Mucosa of stomach (tissue), 1 donor: ENCODE measurements at regions not wholly inside any gene's neighbourhood (a gene's known extent, or its start where the extent isn't known, plus 50 kb on each side); places are given as distances from the start of the nearest gene placed in this dataset.

Experiments used
- H3K27me3 ChIP-seq: one replicate; pipeline ENCODE4 v1.7.0; 2013; ENCODE audit warnings: mild to moderate bottlenecking, low read length; ENCODE audit not compliant: control insufficient read depth, insufficient read depth
- H3K36me3 ChIP-seq: one replicate; pipeline ENCODE4 v1.7.0; 2013; ENCODE audit warnings: low read length; ENCODE audit not compliant: control insufficient read depth, insufficient read depth
- H3K4me1 ChIP-seq: one replicate; pipeline ENCODE4 v1.7.0; 2013; ENCODE audit warnings: mild to moderate bottlenecking, low read length; ENCODE audit not compliant: control insufficient read depth, insufficient read depth
- H3K4me3 ChIP-seq: one replicate; pipeline ENCODE4 v1.7.0; 2013; ENCODE audit warnings: low read length
- H3K9ac ChIP-seq: one replicate; pipeline ENCODE4 v1.7.0; 2013; ENCODE audit warnings: mild to moderate bottlenecking, low read length, moderate library complexity
- H3K9me3 ChIP-seq: one replicate; pipeline ENCODE4 v1.7.0; 2013; ENCODE audit warnings: mild to moderate bottlenecking, low read length, moderate library complexity; ENCODE audit not compliant: control insufficient read depth
- donor health status: Pancreatic carcinoma.

GRCh38 chr11:10946072-10946471, 88.2 kb upstream of the ZBED5 start:
- no peaks in the 10 kb centered on the region for H3K9me3 ChIP-seq
- H3K4me3 ChIP-seq = no peak overlapping the region
- no peaks in the 10 kb centered on the region for H3K27me3 ChIP-seq
- H3K36me3 ChIP-seq = no peaks in the 10 kb centered on the region
- no peak overlapping the region for H3K9ac ChIP-seq
- no peaks in the 10 kb centered on the region for H3K4me1 ChIP-seq

DNA sequence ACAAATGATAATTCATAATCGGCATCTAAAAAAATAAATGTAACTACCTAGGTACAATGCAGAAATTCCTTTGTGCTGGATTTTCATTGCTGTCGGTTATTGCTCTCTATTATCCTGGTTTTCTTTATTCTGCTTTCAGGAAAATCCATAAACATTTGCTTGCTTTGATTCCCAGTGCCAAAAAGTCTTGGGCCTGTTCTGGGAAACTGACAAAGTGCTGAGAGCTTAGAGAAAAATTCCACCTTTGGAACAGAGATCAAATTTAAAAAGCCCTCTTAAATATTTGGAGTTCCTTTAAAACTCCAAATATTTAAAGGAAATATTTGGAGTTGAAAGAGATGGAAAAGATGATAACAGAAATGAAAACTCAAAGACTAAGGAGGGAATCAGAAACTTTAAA, 87.3 kb upstream of the ZBED5 start:
- H3K27me3 ChIP-seq = no peaks in the 10 kb centered on the region
- no peaks in the 10 kb centered on the region for H3K36me3 ChIP-seq
- H3K4me1 ChIP-seq = no peaks in the 10 kb centered on the region
- no peaks in the 10 kb centered on the region for H3K9me3 ChIP-seq
- H3K9ac ChIP-seq = no peak overlapping the region
- H3K4me3 ChIP-seq = no peak overlapping the region

- Histone ChIP-seq H3K27me3 (no peaks in the 10 kb centered on the region), H3K36me3 (no peaks in the 10 kb centered on the region), H3K9ac (no peak overlapping the region), H3K4me3 (no peak overlapping the region), H3K9me3 (no peaks in the 10 kb centered on the region), H3K4me1 (no peaks in the 10 kb centered on the region)
Observed at GRCh38 chr11:10943968-10944367, 86.1 kb upstream of the ZBED5 start.

DNA sequence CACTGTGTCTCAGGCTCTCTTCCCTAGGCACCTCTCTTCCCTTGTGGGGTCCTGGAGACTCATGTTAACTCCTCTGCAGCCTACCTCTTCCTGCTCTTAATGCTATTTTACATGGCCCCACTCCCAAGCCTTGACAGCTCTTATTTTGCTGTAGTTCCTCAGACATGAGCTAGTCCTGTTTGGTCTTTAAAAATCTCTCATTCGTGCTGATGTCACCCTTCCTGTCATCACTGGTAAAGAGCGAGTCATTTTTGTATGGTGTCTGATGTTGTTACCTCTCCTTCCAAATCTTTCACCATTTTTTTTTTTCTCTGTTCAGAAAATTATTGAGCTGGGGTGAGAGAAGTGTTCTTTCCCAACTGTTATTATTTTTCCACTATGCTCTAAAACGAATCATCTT, 84.8 kb upstream of the ZBED5 start:
- Histone ChIP-seq H3K4me3 (no peak overlapping the region), H3K27me3 (no peaks in the 10 kb centered on the region), H3K4me1 (no peaks in the 10 kb centered on the region), H3K9ac (no peak overlapping the region), H3K36me3 (no peaks in the 10 kb centered on the region), H3K9me3 (no peaks in the 10 kb centered on the region)

DNA sequence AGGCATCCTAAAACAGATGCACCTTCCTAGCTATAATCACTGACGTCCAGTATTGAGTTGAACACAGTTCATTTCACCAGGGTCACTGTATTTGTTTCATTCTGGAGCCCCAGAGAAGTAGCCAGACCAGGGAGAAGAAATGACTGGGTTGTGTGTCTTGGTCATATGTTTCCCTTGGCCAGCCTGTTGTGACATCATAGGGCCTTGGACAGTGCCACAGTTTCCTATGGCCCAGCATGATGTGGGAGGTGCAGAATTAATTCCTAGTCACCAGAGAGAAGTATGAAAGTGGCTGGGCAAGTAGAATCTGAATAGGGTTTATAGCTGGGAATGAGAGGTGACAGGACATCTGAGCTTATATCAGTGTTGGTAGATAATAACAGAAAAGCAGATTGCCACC, 84.0 kb upstream of the ZBED5 start:
- H3K27me3 ChIP-seq = no peaks in the 10 kb centered on the region
- H3K9me3 ChIP-seq = no peaks in the 10 kb centered on the region
- H3K4me1 ChIP-seq = no peaks in the 10 kb centered on the region
- H3K9ac ChIP-seq = no peak overlapping the region
- no peaks in the 10 kb centered on the region for H3K36me3 ChIP-seq
- no peak overlapping the region for H3K4me3 ChIP-seq

DNA sequence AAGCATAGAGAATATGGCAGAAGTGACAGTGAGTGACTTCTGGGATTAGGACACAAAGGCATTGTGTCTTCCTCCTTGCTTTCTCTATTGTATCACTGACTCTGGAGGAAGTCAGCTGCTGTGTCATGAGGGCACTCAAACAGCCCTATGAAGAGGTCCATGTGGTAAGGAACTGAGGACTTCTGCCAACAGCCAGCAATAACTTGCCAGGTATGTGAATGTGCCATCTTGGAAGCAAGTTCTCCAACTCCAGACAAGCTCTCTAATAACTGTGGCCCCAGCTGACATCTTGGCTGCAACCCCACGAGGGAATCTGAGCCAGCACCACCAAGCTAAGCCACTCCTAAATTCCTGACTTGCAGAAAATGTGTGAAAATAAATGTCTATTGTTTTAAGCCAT, 83.6 kb upstream of the ZBED5 start:
- H3K27me3 ChIP-seq = no peaks in the 10 kb centered on the region
- H3K4me1 ChIP-seq = no peaks in the 10 kb centered on the region
- no peak overlapping the region for H3K9ac ChIP-seq
- no peaks in the 10 kb centered on the region for H3K9me3 ChIP-seq
- no peaks in the 10 kb centered on the region for H3K36me3 ChIP-seq
- H3K4me3 ChIP-seq = no peak overlapping the region

DNA sequence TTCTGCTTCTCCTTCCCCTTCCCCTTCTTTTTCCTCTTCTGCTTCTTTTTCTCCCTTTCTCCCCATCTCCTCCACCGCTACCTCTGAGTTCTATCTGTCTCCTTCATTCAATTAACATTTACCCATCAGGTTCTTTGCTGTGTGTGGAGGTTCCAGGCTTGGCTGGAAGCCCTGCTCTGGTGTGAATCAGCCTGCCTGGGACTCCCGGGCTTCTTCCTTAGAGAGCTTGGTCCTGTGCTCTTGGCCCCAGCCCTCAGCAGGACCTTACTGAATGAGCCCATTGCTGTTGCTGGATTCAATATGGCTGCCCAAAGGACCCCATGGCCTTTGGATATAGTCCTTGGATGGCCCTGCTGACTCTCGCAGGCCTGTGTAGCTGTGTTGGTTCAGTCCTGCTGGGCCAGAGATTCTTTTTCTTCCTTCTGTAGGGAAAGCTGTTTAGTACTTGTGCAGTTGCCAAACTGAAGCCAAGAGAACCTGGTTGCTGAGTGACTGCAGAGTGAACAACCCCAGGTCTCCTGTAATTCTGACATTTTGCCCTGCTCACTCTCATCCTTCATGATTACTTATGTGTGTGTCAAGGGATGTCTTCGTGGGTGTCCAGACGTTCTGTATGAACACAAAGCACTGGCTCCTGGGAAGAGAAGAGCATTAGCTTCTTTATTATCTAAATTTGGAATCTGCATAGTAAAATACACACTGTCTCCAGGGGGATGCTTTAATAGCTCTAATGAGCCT, 81.0 kb upstream of the ZBED5 start:
- H3K36me3 ChIP-seq = no peaks in the 10 kb centered on the region
- H3K9me3 ChIP-seq = no peaks in the 10 kb centered on the region
- H3K4me3 ChIP-seq = no peak overlapping the region
- H3K27me3 ChIP-seq = no peaks in the 10 kb centered on the region
- peaks cover 8% of the 10 kb centered on the region for H3K4me1 ChIP-seq
- no peak overlapping the region for H3K9ac ChIP-seq

DNA sequence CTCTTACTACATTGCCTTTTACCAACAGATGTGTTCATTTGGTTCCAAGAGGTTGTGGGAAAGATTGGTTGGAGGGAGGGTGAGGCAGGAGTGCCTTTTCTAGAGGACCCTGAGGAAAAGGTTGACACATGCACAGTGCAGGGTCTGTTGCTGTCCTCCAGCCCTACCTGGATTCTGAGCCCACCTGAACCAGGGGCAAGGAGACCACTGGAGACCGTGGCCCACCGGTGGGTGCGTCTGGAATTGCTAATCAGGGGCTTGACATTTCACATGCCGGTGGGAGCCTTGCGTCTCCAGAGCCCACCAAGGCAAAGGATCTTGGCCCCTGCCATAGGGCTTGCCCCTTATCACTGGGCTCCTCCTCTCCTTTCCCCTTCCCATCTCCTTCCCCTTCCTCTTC, 80.4 kb upstream of the ZBED5 start:
- peaks cover 8% of the 10 kb centered on the region for H3K4me1 ChIP-seq
- H3K9ac ChIP-seq = no peak overlapping the region
- H3K27me3 ChIP-seq = no peaks in the 10 kb centered on the region
- no peaks in the 10 kb centered on the region for H3K36me3 ChIP-seq
- no peak overlapping the region for H3K4me3 ChIP-seq
- no peaks in the 10 kb centered on the region for H3K9me3 ChIP-seq

- H3K4me1 ChIP-seq = peaks cover 9% of the 10 kb centered on the region
- no peaks in the 10 kb centered on the region for H3K9me3 ChIP-seq
- H3K36me3 ChIP-seq = no peaks in the 10 kb centered on the region
- no peak overlapping the region for H3K4me3 ChIP-seq
- H3K9ac ChIP-seq = no peak overlapping the region
- H3K27me3 ChIP-seq = no peaks in the 10 kb centered on the region
Observed at GRCh38 chr11:10937385-10937771, 79.5 kb upstream of the ZBED5 start.

GRCh38 chr11:10936626-10937384, 79.0 kb upstream of the ZBED5 start:
- H3K36me3 ChIP-seq = no peaks in the 10 kb centered on the region
- no peaks in the 10 kb centered on the region for H3K27me3 ChIP-seq
- H3K4me3 ChIP-seq = no peak overlapping the region
- H3K9me3 ChIP-seq = no peaks in the 10 kb centered on the region
- H3K9ac ChIP-seq = no peak overlapping the region
- H3K4me1 ChIP-seq = peaks cover 12% of the 10 kb centered on the region

GRCh38 chr11:10935015-10935559, 77.2 kb upstream of the ZBED5 start:
- H3K36me3 ChIP-seq = no peaks in the 10 kb centered on the region
- no peaks in the 10 kb centered on the region for H3K27me3 ChIP-seq
- no peaks in the 10 kb centered on the region for H3K9me3 ChIP-seq
- peaks cover 18% of the 10 kb centered on the region for H3K4me1 ChIP-seq
- H3K4me3 ChIP-seq = no peak overlapping the region
- no peak overlapping the region for H3K9ac ChIP-seq

DNA sequence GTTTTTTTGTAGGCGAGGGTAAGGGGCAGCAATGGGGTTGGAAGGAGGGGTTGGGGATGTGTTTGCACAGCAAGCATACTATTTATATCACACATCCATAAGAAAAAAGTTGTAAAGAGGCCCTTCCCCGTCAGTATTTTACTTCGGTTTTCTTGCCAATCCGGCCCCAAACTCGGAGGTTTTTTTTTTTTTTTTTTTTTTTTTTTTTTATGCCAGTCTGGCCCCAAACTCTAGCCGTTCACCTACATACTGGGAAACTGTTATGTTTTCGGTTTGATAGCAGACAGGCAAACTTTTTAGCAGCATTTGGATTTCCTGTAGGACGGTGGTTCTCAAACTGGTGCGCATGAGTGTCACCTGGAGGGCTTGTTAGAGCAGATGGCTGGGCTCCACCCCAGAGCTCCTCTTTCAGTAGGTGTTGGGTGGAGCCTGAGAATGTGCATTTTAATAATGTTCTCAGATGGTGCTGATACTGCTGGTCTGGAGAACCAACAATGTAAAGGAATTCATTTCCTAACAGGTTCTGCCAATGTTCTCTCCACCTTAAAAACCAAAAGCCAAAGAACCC, 76.5 kb upstream of the ZBED5 start:
- Histone ChIP-seq H3K4me1 (peaks cover 18% of the 10 kb centered on the region), H3K4me3 (peak overlapping the region; percentile 46), H3K9me3 (no peaks in the 10 kb centered on the region), H3K9ac (peak overlapping the region; percentile 46), H3K36me3 (no peaks in the 10 kb centered on the region), H3K27me3 (no peaks in the 10 kb centered on the region)
